Urothelium cell line (cell line): ENCODE measurements at regions not wholly inside any gene's neighbourhood (a gene's known extent, or its start where the extent isn't known, plus 50 kb on each side); places are given as distances from the start of the nearest gene placed in this dataset.

ENCODE experiments used
- DNase-seq: peaks from one replicate; pipeline ENCODE4 v3.0.0; 2011; ENCODE audit warnings: low spot score, mixed read lengths
- FAIRE-seq: peaks from 2 replicates; lab custom pipeline; 2011; peaks lifted over from hg19 to GRCh38; lab: Jason Lieb, UNC

DNA sequence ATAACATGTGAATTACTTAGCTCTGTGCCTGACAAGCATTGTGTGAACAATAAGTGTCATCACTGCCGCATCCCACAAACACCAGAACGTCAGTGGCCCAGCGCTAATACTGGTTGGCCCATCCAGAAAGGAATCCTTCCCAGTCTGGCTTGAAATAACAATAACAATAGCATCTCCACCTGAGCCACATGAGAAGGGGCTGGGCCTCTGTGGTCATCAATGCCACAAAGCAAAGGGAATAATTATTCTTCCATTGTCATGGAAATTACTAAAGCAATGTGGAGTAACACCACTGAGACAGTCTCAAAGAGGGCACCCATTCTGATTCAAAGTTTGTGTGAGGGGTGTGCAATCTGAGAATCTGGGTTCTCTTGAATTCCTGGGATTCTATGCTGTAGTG, 105.7 kb upstream of the INHBA start:
- FAIRE-seq (no peak), DNase-seq (no peak)

DNA sequence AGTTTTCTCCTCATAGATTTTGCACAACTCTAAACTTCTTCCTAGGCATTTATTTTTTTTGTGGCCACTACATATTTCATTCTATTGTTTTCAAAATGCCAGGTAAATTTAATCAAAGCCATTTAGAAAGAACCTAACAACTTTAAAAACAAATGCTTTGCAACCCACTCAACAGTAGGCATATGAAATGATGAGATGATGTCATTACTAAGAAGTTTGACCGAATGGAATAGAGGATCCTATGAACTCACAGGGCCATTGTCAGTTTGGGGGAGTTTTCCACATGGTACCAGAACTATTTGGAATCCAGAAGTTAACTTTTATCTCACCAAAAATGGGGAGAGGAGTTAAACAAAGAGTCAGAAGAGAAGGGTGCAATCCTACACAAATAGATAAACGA, 100.7 kb upstream of the INHBA start:
- DNase-seq (no peak), FAIRE-seq (no peak)

DNA sequence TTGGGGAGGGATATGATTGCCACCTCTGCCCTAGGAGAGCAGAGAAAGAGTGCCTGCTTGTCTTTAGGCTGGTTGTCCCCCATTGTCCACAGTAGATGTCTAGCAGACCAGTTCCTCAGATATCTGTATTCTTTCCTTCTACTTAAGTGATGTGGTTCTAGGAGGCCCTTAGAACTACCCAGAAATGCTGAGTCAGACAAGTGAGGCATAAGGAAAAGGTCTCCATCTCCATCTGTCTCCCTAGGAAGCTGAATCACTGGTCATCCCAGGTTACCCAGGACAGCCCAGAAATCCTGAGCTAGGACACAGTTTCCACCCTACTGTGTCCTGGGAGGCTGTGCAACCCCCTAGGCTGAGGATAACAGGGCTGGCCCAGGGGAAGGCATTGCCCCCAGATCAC, 93.4 kb upstream of the INHBA start:
- FAIRE-seq (no peak), DNase-seq (no peak)

DNA sequence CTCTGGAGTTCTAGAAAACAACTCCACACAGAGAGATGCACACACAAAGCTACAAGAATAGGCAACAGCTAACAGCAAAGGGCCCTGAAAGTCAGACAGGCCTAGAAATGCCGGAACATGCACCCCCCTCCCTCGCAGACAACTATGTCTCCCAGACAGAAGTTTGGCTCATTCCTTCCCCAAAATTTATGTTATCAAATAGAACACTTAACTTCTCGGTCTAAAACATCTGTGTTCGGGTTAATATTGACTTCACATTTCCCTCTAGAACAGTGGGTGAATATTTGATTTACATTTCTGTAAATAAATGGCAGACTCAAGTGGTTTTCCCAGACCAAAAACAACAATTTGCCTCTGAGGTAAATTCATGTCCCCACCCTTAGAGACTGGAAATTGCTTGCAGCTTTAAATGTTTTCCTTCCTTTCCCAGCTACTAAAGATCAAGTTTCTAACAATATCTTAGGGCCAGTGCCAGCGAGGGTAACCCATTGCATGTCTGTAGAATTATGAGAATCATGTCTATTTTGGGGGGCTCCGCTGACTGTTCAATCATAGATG, 92.5 kb upstream of the INHBA start:
- FAIRE-seq (no peak), DNase-seq (no peak)

DNA sequence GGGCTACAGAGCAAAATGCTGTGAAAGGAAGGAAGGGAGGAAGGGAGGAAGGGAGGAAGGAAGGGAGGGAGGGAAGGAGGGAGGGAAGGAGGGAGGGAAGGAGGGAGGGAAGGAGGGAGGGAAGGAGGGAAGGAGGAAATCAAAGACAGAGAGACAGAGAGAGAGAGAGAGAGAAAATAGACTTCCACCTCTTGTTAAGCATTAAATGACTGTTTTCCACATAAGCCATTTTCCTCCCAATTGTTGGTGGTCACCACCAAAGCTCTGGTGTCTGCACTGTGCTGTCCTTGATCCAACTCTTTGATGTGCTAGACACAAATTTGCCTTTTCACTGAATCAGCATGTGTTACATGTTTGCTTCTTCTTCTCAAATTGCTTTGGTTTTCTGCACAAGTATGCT, 90.7 kb upstream of the INHBA start:
- FAIRE-seq (no peak), DNase-seq (no peak)

DNA sequence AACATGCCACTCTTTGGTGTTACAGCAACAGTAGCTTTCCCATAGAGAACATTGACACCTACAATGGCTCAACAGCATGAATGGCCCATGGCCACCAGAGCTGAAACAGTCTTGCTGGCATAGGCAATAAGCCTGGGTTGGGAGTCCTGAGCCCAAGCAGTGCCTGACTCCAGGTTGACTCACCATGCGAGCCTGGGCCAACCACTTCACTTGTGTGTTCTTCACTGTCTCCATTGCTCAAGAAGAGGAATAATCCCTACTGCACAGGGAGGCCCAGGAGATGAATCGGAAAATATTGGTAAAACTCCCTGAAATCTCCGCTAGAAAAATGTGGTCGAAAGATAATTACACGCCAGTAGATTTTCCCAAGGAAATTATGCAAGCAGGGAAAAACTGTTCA, 89.2 kb upstream of the INHBA start:
- FAIRE-seq (no peak), DNase-seq (no peak)

DNA sequence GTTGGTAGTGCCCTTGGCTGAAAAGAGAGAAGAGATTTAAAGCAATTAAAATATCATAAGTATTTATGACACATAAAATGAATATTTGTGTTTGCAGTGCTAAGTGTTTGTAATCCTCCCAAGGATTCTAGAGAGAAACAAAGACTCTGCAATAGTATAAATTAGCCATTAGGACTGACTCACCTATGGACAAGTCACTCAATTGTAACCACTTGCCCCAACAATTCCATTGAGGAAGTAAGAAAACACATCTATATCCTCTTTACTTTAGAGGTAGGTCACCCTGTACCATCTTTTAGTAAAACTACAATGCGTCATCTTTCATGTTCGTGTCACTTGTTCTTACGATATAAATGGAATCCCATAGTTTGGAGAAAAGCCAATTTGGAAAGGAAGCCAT, 85.7 kb upstream of the INHBA start:
- no peak for FAIRE-seq
- no peak for DNase-seq

DNA sequence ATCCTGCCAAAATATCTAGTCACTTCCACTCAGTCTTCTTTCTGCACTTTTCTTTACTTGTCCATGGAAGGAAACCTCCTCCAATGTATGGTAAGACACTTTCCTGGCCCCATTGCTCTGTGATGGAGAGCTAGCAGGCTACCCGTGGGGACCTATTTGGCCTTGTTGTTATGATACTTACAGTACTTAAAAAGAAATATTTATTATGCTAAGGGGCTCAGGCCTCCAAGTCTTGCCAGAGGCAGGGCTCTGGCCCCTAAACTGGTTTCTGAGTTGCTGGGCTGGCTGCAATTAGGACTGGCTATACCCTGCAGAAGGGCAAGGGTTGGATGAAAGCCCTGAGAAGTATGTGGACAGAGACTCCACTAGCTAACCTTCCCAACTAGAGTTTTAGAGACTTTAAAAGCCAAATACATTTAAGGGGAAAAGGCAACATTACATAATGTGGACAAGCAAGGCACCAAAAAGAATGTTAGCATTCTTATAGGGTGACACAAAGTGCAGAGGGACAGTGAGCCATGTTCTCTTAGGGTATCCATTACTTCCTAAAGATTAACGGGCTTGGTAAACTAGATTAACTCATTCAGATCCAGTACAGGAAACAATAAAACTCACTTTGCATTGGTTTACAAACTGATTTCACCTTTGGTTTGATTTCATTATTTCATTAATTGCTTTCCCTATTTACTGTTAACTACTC, 84.9 kb upstream of the INHBA start:
- no peak for FAIRE-seq
- no peak for DNase-seq

DNA sequence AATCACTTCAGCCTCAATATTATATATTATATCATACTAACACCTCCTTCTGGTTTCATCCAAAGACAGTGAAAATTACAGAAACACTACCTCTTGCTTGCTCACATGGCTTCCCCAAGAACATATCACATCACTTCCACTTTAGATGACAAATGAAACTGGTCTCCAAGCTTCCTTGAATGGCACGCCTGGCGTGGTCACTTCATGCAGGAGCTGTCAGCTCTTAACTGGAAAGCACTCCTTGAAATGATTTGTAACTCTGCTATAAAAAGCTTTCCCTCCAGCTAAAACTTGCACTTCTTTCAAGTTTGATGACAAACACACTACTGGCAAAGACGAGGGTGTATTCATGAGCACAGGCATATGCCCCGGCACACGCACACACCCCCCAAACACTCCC, 84.1 kb upstream of the INHBA start:
- DNase-seq, result no peak
- FAIRE-seq, result no peak

DNA sequence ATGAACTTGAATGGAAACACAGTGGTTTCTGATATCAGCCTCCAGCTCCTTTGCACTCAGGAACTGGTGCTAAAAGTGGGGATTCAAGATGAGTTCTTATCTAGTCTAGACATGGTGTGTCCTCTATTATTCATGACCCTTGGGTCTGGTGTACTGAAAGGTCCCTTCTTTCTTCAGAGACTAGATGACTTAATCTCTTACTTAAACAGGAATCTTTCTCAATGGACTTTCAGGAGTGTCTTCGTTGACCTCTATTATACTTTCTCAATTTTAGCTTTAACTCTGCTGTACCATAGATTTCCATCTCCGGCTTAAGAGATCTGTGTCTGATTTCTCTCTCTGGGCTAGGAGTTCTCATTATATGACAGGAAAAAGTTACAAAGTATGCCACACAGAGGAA, 83.5 kb upstream of the INHBA start:
- DNase-seq (no peak), FAIRE-seq (peak; percentile 32)

DNA sequence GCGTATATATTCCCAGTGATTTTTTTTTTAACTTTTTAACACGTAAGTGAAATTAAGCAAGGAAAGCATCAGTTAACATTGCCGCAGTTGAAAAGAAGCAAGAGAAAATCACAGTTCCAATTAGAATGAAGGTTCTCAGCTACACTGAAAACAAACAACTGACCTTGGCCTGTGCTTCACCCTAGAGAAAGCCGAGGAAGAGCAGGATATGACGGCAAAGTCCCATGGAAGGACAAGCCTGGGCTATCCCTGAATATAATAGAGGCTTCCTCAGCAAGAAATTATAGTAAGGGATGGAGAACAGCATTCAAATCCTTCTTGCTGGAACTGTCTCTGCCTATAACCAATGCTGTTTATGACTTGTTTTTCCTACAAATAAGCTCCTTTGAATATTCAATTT, 83.0 kb upstream of the INHBA start:
- FAIRE-seq, result no peak
- no peak for DNase-seq

DNA sequence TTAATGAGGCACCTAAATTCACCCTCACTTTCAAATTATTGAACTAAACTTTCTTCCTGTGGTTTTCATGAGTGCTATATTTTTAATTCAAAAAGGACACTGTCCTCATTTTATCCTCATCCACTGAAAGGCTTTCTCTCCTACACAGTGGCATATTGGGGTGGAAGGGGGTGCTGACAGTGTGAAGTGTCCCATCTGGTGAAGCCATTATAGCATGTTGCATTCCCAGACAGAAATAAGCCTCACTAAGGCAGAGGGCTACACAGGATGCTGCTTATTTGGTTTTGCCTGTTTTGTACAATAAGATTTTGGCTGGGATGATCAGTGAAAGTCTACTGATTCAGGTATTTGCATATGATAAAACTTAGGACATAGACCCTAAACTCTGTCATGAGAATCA, 82.4 kb upstream of the INHBA start:
- DNase-seq, result no peak
- no peak for FAIRE-seq

DNA sequence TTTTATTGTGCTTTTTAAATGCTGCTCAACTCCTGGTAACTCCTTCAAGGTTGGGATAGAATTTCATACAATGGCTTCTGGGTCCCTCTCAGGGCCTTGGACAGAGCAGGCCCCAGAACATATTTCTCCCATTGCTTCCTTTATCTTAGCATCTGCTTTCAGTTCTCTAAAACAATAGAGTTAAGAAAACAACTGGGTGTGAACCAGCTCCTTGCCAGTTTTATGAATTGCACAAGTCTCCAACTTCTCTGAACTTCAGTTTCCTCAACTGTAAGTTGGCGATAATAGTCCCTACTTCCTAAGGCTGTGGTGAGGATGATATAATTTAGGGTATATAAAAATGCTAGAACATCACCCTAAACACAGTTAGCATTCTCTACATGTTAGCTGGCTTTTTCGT, 77.0 kb upstream of the INHBA start:
- DNase-seq (no peak), FAIRE-seq (no peak)

DNA sequence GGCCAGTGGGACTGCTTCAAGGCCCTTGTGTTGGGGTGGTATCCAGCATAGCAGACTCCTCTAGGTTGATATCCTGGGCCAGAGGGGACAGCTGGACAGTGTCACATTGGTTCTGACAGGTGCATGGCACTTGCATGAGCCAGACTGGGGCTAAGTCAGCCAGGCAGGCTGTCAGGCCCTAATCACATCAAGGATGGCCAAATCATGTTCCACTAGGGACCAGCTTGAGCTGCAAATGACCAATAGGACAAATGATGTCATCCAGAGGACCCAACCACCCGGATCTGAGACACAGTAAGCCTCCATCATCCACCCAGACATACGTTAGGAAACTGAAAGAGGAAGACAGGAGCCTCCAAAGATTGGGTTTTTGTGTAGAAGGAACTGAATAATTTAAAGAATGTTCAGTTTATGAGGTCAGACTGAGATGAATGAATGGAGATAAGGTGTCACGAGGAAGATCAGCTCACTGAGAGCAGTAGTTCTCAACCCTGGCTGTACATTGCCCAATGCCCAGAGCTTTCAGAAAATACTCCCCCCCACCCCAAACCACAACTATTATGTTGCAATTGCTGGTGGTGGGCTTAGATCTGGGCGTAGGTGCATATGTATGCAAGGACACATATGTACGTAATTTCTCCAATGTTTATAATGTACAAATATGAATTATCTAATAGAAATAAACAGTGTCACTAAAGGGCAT, 75.2 kb upstream of the INHBA start:
- DNase-seq (no peak), FAIRE-seq (peak; percentile 52)

DNA sequence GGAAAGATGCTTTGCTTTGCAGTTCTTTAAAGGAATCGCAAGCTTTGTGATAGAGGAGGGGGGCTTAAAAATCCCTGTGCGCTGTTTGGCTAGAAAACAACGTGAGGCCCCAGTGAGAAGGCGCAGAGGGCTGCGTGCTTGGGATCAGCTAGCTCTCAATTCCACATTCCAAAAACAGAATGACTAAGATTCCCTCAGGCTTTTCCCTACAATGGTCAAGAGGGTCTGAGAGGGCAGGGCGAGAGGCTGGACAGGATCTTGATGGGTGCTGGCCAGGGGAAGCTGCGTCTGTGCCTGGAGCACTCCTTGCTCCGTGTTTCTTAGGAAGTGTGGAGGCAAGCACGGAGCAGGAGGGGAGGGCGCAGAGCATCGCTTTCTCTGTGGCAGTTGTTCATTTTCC, 72.1 kb upstream of the INHBA start:
- no peak for DNase-seq
- no peak for FAIRE-seq

DNA sequence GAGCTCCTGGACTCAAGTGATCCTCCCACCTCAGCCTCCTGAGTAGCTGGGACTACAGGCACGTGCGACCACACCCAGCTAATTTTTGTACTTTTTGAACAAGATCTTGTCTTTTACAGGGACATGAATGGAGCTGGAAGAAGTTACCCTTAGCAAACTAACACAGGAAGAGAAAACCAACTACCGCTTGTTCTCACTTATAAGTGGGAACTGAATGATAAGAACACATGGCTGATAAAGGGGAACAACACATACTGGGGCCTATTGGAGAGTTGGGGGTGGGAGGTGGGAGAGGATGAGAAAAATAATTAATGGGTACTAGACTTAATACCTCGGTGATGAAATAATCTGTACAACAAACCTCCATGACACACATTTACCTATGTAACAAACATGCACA, 70.9 kb upstream of the INHBA start:
- FAIRE-seq, result no peak

DNA sequence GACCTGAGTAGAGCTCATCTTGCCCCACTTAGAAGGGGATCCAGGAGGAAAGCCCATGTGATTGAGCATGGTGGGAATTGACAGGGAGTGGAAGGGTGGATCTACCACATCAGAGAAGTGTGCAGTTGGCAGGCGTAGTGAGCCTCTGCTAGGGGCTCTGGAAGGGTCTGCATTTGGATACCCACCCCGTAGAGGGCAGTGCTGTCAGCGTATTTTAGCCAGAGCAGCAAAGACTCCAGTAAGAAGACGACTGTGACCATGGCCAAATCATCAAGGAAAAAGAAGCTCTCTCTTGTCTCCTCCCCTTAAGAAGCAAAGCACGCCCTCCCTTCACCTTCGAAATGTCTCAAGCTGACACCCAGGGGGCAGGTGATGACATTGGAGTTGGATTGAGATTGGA, 68.8 kb upstream of the INHBA start:
- FAIRE-seq, result no peak
- no peak for DNase-seq

More for the DNA sequence above, 70.9 kb upstream of the INHBA start:
- DNase-seq, result no peak

DNA sequence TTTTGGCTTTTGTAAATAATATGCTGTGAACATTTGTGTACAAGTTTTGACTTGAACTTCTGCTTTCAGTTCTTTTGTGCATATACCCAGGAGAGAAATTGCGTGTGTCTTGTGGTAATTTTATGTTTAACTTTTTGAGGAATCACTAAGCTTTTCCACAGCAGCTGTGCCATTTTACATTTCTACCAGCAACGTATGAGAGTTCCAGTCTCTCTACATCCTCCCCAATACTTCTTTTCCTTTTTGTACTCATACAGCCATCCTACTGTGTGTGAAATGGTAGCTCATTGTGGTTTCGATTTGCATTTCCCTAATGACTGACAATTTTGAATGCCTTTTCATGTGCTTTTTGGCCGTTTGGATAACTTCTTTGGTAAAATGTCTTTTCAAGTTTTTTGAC, 66.3 kb upstream of the INHBA start:
- DNase-seq, result no peak
- FAIRE-seq, result no peak

DNA sequence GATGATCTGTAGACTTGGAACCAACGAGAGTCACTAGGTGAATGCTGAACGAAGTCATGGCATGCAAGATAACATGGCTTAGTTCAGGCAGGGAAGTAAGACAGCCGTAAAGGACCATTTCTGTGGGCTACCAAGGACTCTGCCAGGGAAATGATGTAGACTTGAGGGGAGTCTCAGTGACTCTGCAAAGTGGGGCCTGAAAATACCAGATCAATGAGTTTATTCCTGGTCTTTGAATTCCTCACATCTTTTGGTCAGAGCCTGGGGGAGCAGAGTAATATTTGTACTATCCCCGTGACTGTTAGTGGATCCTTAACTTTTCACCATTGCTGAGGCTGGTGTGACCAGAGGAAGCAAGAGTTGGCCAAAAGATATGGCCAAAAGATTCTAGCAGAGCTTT, 60.7 kb upstream of the INHBA start:
- DNase-seq, result no peak
- FAIRE-seq, result no peak

DNA sequence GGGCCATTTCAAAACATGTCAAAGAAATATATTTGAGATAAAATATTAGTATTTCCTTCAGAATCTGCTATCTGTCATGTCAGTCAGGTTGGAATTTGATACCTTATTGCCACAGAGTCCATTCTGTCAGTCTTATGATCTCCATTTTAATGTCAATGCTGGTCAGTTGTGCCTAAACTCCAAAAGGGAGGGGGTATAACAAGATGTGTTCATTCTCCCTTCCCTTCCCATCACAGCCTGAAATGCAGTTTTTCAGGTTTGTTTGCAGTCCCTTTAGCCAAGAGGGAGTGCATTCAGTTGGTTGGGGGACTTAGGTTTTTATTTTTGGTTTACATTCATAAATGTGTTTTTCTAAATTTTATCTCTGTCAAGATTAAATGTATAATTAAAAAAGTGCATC, 59.8 kb upstream of the INHBA start:
- FAIRE-seq (no peak), DNase-seq (no peak)

DNA sequence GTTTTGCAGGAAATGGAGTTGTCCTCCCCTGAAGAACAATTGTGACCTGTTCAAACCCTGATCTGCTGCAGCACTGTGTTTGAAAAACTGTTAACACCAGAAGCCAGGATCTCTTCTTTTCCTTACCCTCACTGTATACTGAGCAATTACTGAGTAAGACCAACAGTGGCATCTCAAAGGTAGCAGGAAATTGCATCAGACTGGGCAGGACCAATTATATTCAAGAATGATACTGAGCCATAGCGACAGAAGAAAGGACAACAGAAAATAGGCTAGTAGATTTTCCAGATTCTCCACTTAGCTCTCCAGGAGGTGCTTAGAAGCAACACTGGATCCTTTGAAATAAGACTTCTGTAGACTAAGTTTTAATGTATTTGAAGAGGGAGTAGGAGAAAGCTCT, 57.4 kb upstream of the INHBA start:
- no peak for FAIRE-seq

DNA sequence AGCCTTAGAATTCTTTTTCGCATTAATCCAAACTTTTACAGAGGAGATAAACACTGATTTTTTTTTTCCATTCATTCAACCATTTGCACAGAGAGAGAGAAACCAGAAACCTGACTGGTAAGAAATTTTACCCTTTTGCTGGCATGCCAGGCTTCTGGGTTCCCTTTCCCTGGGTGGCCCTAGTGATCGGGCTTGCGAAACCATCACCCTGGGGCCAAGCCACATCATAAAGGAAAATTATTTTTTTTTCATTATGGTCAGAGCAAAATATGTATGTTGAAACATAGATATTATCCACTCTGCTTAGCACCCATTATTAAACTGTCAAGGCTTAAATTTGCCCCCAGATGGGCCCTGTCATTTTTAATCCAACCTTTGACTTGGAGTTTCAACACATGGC, 55.4 kb upstream of the INHBA start:
- FAIRE-seq (no peak), DNase-seq (no peak)

More for the DNA sequence above, 57.4 kb upstream of the INHBA start:
- DNase-seq, result no peak
